ENCODE measurements at regions not wholly inside any gene's neighbourhood (a gene's known extent, or its start where the extent isn't known, plus 50 kb on each side); places are given as distances from the start of the nearest gene placed in this dataset.
A peak's percentile ranks its signal among the peaks of the same experiment; 100 is the strongest.

GRCh38 chr2:153299809-153300208 lies 178.8 kb downstream of the RPRM start:
- no peak overlapping the region for H3K27ac ChIP-seq
- H3K36me3 ChIP-seq: no peaks in the 10 kb centered on the region
- H3K27me3 ChIP-seq: no peaks in the 10 kb centered on the region
- H3F3A ChIP-seq (ENCODE audit: low read depth): peaks cover 7% of the 10 kb centered on the region
- Mint-ChIP-seq H3K4me3 (no peak overlapping the region), H3K27ac (no peak overlapping the region), H3K9me3 (no peaks in the 10 kb centered on the region), H3K4me1 (no peaks in the 10 kb centered on the region), H3K36me3 (no peaks in the 10 kb centered on the region), H3K27me3 (ENCODE audit: insufficient read depth, low read depth) (peaks cover 2% of the 10 kb centered on the region)
- no peak for DNase-seq (ENCODE audit: low spot score)
- H4K20me1 ChIP-seq (ENCODE audit: low read depth): no peaks in the 10 kb centered on the region
- peak overlapping the region; percentile 27 for H2AFZ ChIP-seq (replicated peaks)
- no peak overlapping the region for H3K4me2 ChIP-seq
- no peaks in the 10 kb centered on the region for H3K9me3 ChIP-seq (ENCODE audit: low read depth)
- H3K4me3 ChIP-seq: no peak overlapping the region
- H3K9ac ChIP-seq: no peak overlapping the region
- peaks cover 18% of the 10 kb centered on the region for H3K4me1 ChIP-seq
- TF ChIP-seq CTCF (IDR thresholded peaks at IDR 0.05): no peak
- no peak for TF ChIP-seq EZH2 (IDR thresholded peaks at IDR 0.05)
- TF ChIP-seq EZH2phosphoT487 (IDR thresholded peaks at IDR 0.05): no peak
- no peaks in the 10 kb centered on the region for H3K79me2 ChIP-seq (ENCODE audit: low read depth)

DNA sequence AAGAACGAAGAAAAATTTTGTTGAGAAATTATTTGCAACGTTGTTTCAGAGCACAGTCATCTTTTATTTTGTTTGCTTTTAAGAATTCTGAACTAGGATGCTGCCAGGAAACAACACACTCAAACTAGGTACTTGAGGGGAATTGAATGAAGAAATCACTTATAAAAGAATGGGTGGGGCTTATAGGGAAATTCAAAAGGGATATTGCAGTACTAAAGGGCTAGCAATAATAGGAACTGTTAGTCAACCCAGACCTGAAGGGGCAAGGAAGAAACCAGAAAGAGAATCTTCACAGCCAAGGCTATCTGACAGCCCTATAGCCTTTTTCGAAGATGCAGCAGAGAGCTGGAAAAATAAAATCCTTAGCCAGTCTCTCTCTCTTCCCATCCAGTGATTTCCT lies 179.3 kb downstream of the RPRM start:
- H2AFZ ChIP-seq (replicated peaks): peak overlapping the region; percentile 27
- H3K79me2 ChIP-seq (ENCODE audit: low read depth): no peaks in the 10 kb centered on the region
- no peaks in the 10 kb centered on the region for H3K36me3 ChIP-seq
- peaks cover 18% of the 10 kb centered on the region for H3K4me1 ChIP-seq
- no peaks in the 10 kb centered on the region for H3K9me3 Mint-ChIP-seq
- H4K20me1 ChIP-seq (ENCODE audit: low read depth): no peaks in the 10 kb centered on the region
- H3K4me3 Mint-ChIP-seq: no peak overlapping the region
- peaks cover 2% of the 10 kb centered on the region for H3K27me3 Mint-ChIP-seq (ENCODE audit: insufficient read depth, low read depth)
- no peak overlapping the region for H3K9ac ChIP-seq
- H3K4me2 ChIP-seq: no peak overlapping the region
- no peak overlapping the region for H3K4me3 ChIP-seq
- H3K27ac ChIP-seq: no peak overlapping the region
- no peaks in the 10 kb centered on the region for H3K27me3 ChIP-seq
- DNase-seq (ENCODE audit: low spot score): no peak
- H3K36me3 Mint-ChIP-seq: no peaks in the 10 kb centered on the region
- H3K9me3 ChIP-seq (ENCODE audit: low read depth): no peaks in the 10 kb centered on the region
- H3K4me1 Mint-ChIP-seq: peaks cover 2% of the 10 kb centered on the region
- H3K27ac Mint-ChIP-seq: no peak overlapping the region
- H3F3A ChIP-seq (ENCODE audit: low read depth): peaks cover 7% of the 10 kb centered on the region
- TF ChIP-seq EZH2 (IDR thresholded peaks at IDR 0.05) (no peak), CTCF (IDR thresholded peaks at IDR 0.05) (no peak), EZH2phosphoT487 (IDR thresholded peaks at IDR 0.05) (no peak)

GRCh38 chr2:153294199-153294786 lies 184.3 kb downstream of the RPRM start:
- no peak overlapping the region for H3K4me3 Mint-ChIP-seq
- H3K27ac Mint-ChIP-seq: no peak overlapping the region
- no peak for DNase-seq (ENCODE audit: low spot score)
- no peak overlapping the region for H3K27ac ChIP-seq
- no peaks in the 10 kb centered on the region for H3K27me3 ChIP-seq
- H3K4me3 ChIP-seq: no peak overlapping the region
- H3K4me2 ChIP-seq: no peak overlapping the region
- H3F3A ChIP-seq (ENCODE audit: low read depth): peaks cover 7% of the 10 kb centered on the region
- no peak for TF ChIP-seq CTCF (IDR thresholded peaks at IDR 0.05)
- TF ChIP-seq EZH2 (IDR thresholded peaks at IDR 0.05): no peak
- no peak for TF ChIP-seq EZH2phosphoT487 (IDR thresholded peaks at IDR 0.05)
- H4K20me1 ChIP-seq (ENCODE audit: low read depth): no peaks in the 10 kb centered on the region
- no peaks in the 10 kb centered on the region for H3K36me3 ChIP-seq
- H3K36me3 Mint-ChIP-seq: no peaks in the 10 kb centered on the region
- H3K9me3 ChIP-seq (ENCODE audit: low read depth): no peaks in the 10 kb centered on the region
- H2AFZ ChIP-seq (replicated peaks): no peak overlapping the region
- H3K79me2 ChIP-seq (ENCODE audit: low read depth): no peaks in the 10 kb centered on the region
- H3K9me3 Mint-ChIP-seq: no peaks in the 10 kb centered on the region
- H3K4me1 ChIP-seq: peaks cover 18% of the 10 kb centered on the region
- H3K9ac ChIP-seq: no peak overlapping the region
- H3K27me3 Mint-ChIP-seq (ENCODE audit: insufficient read depth, low read depth): peaks cover 2% of the 10 kb centered on the region
- H3K4me1 Mint-ChIP-seq: peaks cover 2% of the 10 kb centered on the region
